Thyroid gland (tissue), 4 donors: ENCODE measurements at regions not wholly inside any gene's neighbourhood (a gene's known extent, or its start where the extent isn't known, plus 50 kb on each side); places are given as distances from the start of the nearest gene placed in this dataset.

ENCODE experiments used
- DNase-seq, 2 donors: peaks; one replicate each; pipeline ENCODE4 v3.0.0-alpha.2; 2019
- H3K27ac ChIP-seq, 3 donors: fragments of 200-600 bp; sonication (generic); 1 replicate in 2 of 3; 2 replicates in 1 of 3; pipeline ENCODE4 v1.5.1; 2016 to 2019; ENCODE audit warnings: mild to moderate bottlenecking in 1 of 3, moderate library complexity in 1 of 3
- H3K27me3 ChIP-seq: fragments of 200-600 bp; sonication (generic); one replicate; pipeline ENCODE4 v1.5.1; 2019
- H3K36me3 ChIP-seq, 2 donors: fragments of 200-600 bp; sonication (generic); one replicate each; pipeline ENCODE4 v1.5.1; 2016 to 2019
- H3K4me1 ChIP-seq, 2 donors: fragments of 200-600 bp; sonication (generic); one replicate each; pipeline ENCODE4 v1.5.1; 2017 to 2019
- H3K4me3 ChIP-seq, 3 donors: fragments of 200-600 bp; sonication (generic); replicated peaks in 1 of 3; 1 replicate in 2 of 3; 2 replicates in 1 of 3; pipeline ENCODE4 v1.5.1; 2016; ENCODE audit warnings: mild to moderate bottlenecking in 1 of 3
- H3K9me3 ChIP-seq: fragments of 200-600 bp; sonication (generic); one replicate; pipeline ENCODE4 v1.5.1; 2017
- POLR2A ChIP-seq, 2 donors: fragments of 450-650 bp; IDR thresholded peaks; one replicate each; pipeline ENCODE4 v1.6.1; 2017; ENCODE audit warnings: antibody characterized with exemption in 2 of 2, mild to moderate bottlenecking in 2 of 2, moderate library complexity in 1 of 2
- WGBS, 2 donors: methylation state at CpG; one replicate each; pipeline ENCODE4 v1.1.5; 2017; 5-methylcytosine and 5-hydroxymethylcytosine counted together
- intact Hi-C: fragments of 100-400 bp; cut with DNase I; formaldehyde crosslinking; loops from one replicate; pipeline ENCODE4 v1.15.1; 2023
- TF ChIP-seq, protein P1 (sequence below), 6 experiments: fragments of 200-600 bp in 3 of 6; fragments of 450-650 bp in 3 of 6; sonication (generic) in 3 of 6; IDR thresholded peaks; one replicate each; pipeline ENCODE4 v1.5.1; 2016 to 2019; ENCODE audit warnings: antibody characterized with exemption in 6 of 6, mild to moderate bottlenecking in 2 of 6, inconsistent platforms in 1 of 6, moderate library complexity in 1 of 6

DNA sequence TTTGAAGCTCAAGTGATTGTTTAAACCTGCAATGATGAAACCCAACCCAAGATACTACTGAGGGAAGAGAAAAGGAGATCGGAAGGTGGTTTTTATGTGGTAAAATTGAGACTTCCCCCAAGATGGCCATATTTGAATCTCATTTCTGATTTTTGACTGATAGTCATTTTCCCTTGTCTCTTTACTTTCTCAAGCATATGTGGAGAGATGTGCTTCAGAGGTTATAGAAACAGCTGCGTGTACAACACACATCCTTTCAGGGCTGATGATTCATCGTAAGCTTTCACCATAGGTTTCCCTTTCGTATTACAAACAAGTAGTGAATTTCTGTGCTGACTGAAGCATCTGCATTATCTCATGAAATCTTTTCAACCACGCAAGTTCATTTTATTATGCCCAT lies 276.2 kb downstream of the EMP1 start:
- WGBS, 2 donors, result 93 to 94% methylated on average over 5 of the region's 5 CpGs
- no peak for DNase-seq
- Histone ChIP-seq H3K4me1 (no peaks in the 10 kb centered on the region), H3K4me3 (no peak overlapping the region), H3K27ac (no peak overlapping the region), H3K36me3 (no peaks in the 10 kb centered on the region), H3K9me3 (no peaks in the 10 kb centered on the region), H3K27me3 (no peaks in the 10 kb centered on the region)
- intact Hi-C loops, result no loop called here
- TF ChIP-seq, protein P1, sequence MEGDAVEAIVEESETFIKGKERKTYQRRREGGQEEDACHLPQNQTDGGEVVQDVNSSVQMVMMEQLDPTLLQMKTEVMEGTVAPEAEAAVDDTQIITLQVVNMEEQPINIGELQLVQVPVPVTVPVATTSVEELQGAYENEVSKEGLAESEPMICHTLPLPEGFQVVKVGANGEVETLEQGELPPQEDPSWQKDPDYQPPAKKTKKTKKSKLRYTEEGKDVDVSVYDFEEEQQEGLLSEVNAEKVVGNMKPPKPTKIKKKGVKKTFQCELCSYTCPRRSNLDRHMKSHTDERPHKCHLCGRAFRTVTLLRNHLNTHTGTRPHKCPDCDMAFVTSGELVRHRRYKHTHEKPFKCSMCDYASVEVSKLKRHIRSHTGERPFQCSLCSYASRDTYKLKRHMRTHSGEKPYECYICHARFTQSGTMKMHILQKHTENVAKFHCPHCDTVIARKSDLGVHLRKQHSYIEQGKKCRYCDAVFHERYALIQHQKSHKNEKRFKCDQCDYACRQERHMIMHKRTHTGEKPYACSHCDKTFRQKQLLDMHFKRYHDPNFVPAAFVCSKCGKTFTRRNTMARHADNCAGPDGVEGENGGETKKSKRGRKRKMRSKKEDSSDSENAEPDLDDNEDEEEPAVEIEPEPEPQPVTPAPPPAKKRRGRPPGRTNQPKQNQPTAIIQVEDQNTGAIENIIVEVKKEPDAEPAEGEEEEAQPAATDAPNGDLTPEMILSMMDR (IDR thresholded peaks at IDR 0.05), result no peak
- TF ChIP-seq POLR2A (IDR thresholded peaks at IDR 0.05), result no peak

DNA sequence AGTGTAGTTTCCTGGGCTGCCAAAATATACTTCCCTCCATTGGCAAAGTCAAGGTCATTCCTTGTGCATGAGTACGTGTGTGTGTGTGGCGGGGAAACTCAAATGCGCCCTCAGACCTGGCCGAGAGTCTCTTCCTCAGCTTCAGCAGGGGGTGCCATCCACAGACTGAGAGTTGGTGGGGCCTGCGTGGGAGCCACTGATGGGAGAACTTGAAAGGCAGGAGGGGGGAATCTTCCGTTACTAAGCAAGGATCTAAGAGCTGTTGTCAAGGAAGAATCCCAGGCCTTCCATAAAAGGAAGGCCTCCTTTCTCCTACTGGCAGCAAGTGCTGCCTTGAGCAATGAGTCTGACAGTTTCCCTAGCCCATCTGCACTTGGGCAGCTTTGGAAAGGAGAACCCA lies 274.9 kb downstream of the EMP1 start:
- no peak for DNase-seq
- intact Hi-C loops, result no loop called here
- no peaks in the 10 kb centered on the region for H3K36me3 ChIP-seq
- no peaks in the 10 kb centered on the region for H3K4me1 ChIP-seq
- no peaks in the 10 kb centered on the region for H3K9me3 ChIP-seq
- no peak overlapping the region for H3K4me3 ChIP-seq
- no peaks in the 10 kb centered on the region for H3K27me3 ChIP-seq
- TF ChIP-seq, protein P1 (IDR thresholded peaks at IDR 0.05), result no peak
- TF ChIP-seq POLR2A (IDR thresholded peaks at IDR 0.05), result no peak
- WGBS, 2 donors, result 94 to 100% methylated on average over 6 of the region's 6 CpGs
- H3K27ac ChIP-seq, result no peak overlapping the region

DNA sequence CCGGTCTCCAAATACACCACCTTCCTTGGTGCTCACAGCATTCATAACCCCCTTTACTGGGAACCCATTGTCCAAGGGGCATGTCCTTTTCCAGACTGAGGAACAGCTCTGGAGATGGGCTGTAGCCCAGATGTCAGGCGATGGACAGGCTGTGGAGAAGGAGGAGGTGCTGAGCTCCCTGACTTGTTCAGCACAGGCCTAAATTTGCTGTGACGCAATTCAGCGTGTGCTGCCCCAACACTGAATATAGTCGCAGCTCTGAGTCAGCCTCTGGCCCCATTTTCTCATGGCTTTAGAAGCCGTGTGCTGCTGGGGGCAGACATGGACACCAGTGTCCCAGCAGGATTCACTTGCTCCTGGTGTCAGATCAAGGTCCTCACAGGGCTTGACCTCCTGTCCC lies 269.1 kb downstream of the EMP1 start:
- no peaks in the 10 kb centered on the region for H3K4me1 ChIP-seq
- 79 to 87% methylated on average over 6 of the region's 6 CpGs for WGBS, 2 donors
- no peaks in the 10 kb centered on the region for H3K9me3 ChIP-seq
- no peaks in the 10 kb centered on the region for H3K36me3 ChIP-seq
- no peak overlapping the region for H3K27ac ChIP-seq
- no peaks in the 10 kb centered on the region for H3K27me3 ChIP-seq
- intact Hi-C loops, result no loop called here
- no peak overlapping the region for H3K4me3 ChIP-seq
- DNase-seq, result no peak
- no peak for TF ChIP-seq POLR2A (IDR thresholded peaks at IDR 0.05)
- TF ChIP-seq, protein P1 (IDR thresholded peaks at IDR 0.05), result no peak

DNA sequence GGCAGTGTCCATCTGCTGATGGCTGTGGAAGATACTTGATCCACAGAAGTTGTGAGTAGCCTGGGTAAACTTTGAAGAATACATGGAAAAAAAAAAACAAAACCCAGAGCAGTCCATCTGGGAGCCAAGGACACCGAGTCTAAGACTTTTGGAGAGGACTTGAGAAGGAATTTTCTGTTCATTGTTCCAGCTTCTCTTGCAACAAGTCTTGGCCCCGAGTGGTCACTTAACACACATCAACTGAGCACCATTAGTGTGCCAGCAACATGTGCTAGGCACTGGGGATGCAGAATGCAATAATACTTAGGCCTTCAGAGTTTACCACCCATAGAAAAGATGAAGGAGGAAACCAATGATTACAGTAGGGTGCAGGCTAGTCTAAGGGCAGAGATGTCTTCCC lies 266.7 kb downstream of the EMP1 start:
- Histone ChIP-seq H3K36me3 (no peaks in the 10 kb centered on the region), H3K4me1 (no peaks in the 10 kb centered on the region), H3K27ac (no peak overlapping the region), H3K27me3 (no peaks in the 10 kb centered on the region), H3K9me3 (no peaks in the 10 kb centered on the region), H3K4me3 (no peak overlapping the region)
- intact Hi-C loops, result no loop called here
- DNase-seq, result no peak
- TF ChIP-seq POLR2A (IDR thresholded peaks at IDR 0.05), result no peak
- TF ChIP-seq, protein P1 (IDR thresholded peaks at IDR 0.05), result no peak
- 42 to 66% methylated on average over 2 of the region's 2 CpGs for WGBS, 2 donors

DNA sequence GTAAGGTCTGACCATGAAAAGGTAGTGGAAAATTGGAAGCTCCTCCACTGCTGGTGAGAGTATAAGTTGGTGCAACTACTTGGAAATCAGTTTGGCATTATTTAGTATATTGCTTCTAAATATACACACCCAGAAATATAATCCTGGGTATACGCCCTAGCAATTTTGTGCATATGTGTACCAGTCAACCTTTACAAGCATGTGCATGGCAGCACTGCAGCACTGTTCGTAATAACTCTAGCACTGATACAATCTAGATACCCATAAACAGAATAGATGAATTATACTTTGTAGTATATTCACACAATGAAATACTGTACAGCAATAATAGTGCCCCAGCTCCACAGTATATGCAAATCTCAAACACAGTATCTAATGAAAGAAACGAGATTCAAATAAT lies 265.9 kb downstream of the EMP1 start:
- WGBS, 2 donors, result 92 to 93% methylated on average over 3 of the region's 3 CpGs
- no peak overlapping the region for H3K27ac ChIP-seq
- no peak overlapping the region for H3K4me3 ChIP-seq
- no peaks in the 10 kb centered on the region for H3K27me3 ChIP-seq
- H3K4me1 ChIP-seq, result no peaks in the 10 kb centered on the region
- intact Hi-C loops, result no loop called here
- no peak for DNase-seq
- H3K36me3 ChIP-seq, result no peaks in the 10 kb centered on the region
- H3K9me3 ChIP-seq, result no peaks in the 10 kb centered on the region
- no peak for TF ChIP-seq POLR2A (IDR thresholded peaks at IDR 0.05)
- TF ChIP-seq, protein P1 (IDR thresholded peaks at IDR 0.05), result no peak
